OCI-LY1 (cell line): ENCODE measurements at regions not wholly inside any gene's neighbourhood (a gene's known extent, or its start where the extent isn't known, plus 50 kb on each side); places are given as distances from the start of the nearest gene placed in this dataset.

Source experiments
- CTCF ChIP-seq: fragments of 200-600 bp; sonication (generic), shearing (Covaris generic); IDR thresholded peaks from 2 replicates; pipeline ENCODE4 v1.5.1; 2017; ENCODE audit warnings: mild to moderate bottlenecking, antibody characterized with exemption, low read length, moderate library complexity, mixed read lengths
- EZH2 ChIP-seq: fragments of 200-600 bp; sonication (generic), shearing (Covaris generic); IDR thresholded peaks from 2 replicates; pipeline ENCODE4 v1.8.0; 2017; ENCODE audit warnings: borderline replicate concordance, mixed run types, mild to moderate bottlenecking, antibody characterized with exemption, low read length, moderate library complexity, mixed read lengths

GRCh38 chr1:244954359-244954758, 90.0 kb upstream of the HNRNPU start:
- TF ChIP-seq CTCF (no peak), EZH2 (no peak)
